Stimulated activated CD8-positive, alpha-beta memory T cell treated with anti-CD3 and anti-CD28 coated beads, Interleukin-12 subunit alpha, Interleukin-12 subunit beta, amount 100 ng/mL, for 4 hours (primary cell): ENCODE measurements at regions not wholly inside any gene's neighbourhood (a gene's known extent, or its start where the extent isn't known, plus 50 kb on each side); places are given as distances from the start of the nearest gene placed in this dataset.
"Not testable (repeated sequence)": the region's sequence is repeated elsewhere in the genome, so short reads cannot be mapped to it uniquely, and the experiment has no call there.

Experiments used
- DNase-seq: peaks from one replicate; pipeline ENCODE4 v3.0.0-alpha.2; 2020; ENCODE audit warnings: low read depth

- DNase-seq = no peak
Observed at GRCh38 chr7:68712956-68713495, 885.2 kb upstream of the AUTS2 start.

- DNase-seq = not testable (repeated sequence)
Observed at GRCh38 chr7:68714135-68714534, 884.1 kb upstream of the AUTS2 start.

- DNase-seq = no peak
Observed at GRCh38 chr7:68715907-68716306, 882.4 kb upstream of the AUTS2 start.

- DNase-seq = no peak
Observed at GRCh38 chr7:68717176-68717575, 881.1 kb upstream of the AUTS2 start.

- no peak for DNase-seq
Observed at GRCh38 chr7:68718097-68718551, 880.2 kb upstream of the AUTS2 start.

GRCh38 chr7:68720697-68721096, 877.6 kb upstream of the AUTS2 start:
- DNase-seq = no peak

GRCh38 chr7:68722044-68722443, 876.2 kb upstream of the AUTS2 start:
- DNase-seq = no peak

GRCh38 chr7:68724965-68725364, 873.3 kb upstream of the AUTS2 start:
- no peak for DNase-seq

GRCh38 chr7:68725843-68726785, 872.2 kb upstream of the AUTS2 start:
- DNase-seq = no peak

GRCh38 chr7:68728720-68729119, 869.6 kb upstream of the AUTS2 start:
- not testable (repeated sequence) for DNase-seq

GRCh38 chr7:68729371-68729770, 868.9 kb upstream of the AUTS2 start:
- no peak for DNase-seq

GRCh38 chr7:68730194-68730593, 868.1 kb upstream of the AUTS2 start:
- no peak for DNase-seq

- no peak for DNase-seq
Observed at GRCh38 chr7:68730964-68731363, 867.3 kb upstream of the AUTS2 start.

GRCh38 chr7:68733219-68734153, 864.8 kb upstream of the AUTS2 start:
- DNase-seq = no peak

GRCh38 chr7:68734431-68734830, 863.8 kb upstream of the AUTS2 start:
- DNase-seq = no peak

GRCh38 chr7:68739306-68739705, 859.0 kb upstream of the AUTS2 start:
- no peak for DNase-seq

GRCh38 chr7:68744036-68744435, 854.2 kb upstream of the AUTS2 start:
- no peak for DNase-seq

GRCh38 chr7:68748934-68749900, 849.1 kb upstream of the AUTS2 start:
- DNase-seq = no peak

GRCh38 chr7:68752485-68753178, 845.6 kb upstream of the AUTS2 start:
- no peak for DNase-seq

GRCh38 chr7:68754414-68754813, 843.9 kb upstream of the AUTS2 start:
- DNase-seq = no peak
